ENCODE measurements at regions not wholly inside any gene's neighbourhood (a gene's known extent, or its start where the extent isn't known, plus 50 kb on each side); places are given as distances from the start of the nearest gene placed in this dataset.

DNA sequence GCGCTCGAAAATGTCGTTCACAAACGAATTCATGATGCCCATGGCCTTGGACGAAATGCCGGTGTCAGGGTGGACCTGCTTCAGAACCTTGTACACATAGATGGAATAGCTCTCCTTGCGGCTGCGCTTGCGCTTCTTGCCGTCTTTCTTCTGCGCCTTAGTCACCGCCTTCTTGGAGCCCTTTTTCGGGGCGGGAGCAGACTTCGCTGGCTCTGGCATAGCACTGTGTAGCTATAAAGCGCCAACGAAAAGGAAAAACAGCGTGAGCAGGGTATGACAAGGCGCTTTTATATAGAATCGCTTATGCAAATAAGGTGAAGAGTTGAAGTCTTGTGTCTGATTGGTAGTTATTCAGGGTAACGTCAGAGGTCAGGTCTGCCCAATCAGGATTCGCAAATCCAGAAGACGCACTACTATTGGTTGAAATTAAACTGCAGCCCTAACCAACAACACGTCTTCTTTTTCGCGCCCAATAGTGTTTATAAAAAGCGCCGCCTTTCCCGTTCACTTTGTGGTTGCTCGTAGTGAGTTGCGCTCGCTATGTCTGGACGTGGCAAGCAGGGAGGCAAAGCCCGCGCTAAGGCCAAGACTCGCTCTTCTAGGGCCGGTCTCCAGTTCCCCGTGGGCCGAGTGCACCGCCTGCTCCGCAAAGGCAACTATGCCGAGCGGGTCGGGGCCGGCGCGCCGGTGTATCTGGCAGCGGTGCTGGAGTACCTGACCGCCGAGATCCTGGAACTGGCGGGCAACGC is 114.8 kb upstream of the PRSS16 start:
- in situ Hi-C loops (cut with MboI; ENCODE audit: low sequenced_read_pairs): loop anchor here (25.0 kb wide), 1 partner anchor 970 kb away; a partner anchor contains a TSS

DNA sequence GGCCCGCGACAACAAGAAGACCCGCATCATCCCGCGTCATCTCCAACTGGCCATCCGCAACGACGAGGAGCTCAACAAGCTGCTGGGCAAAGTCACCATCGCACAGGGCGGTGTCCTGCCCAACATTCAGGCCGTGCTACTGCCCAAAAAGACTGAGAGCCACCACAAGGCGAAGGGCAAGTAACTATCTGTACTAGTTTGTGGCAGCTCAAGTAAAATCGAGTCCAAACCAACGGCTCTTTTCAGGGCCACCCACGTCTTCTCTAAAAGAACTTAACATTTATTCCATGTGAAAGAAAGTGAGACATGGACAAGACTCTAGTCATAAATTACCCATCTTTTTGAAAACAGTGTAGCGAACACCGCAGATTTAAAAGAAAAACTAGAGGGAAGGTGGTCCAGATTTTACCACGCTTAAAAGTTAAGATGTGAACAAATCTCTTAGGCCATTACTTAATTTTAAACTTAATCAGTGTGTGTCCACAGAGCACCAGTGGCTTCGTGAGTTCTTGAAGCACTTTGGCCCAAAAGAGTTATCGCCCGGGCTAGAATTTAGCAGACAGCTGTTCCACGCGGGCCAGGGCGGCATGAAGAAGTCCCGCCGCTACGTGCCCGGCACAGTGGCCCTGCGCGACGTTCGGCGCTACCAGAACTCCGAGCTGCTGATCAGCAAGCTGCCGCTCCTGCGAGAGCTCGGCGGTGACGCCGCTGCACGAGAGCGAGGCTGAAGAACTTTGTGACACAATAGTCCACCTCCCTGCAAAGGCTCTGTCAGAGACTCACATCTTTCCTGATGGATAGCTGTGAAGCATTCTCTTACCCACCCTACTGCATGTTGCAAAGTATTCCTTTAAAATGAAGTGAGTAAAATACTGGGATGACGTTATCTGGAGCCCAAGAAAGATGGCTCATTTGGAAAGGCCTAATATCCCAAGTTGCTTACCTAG is 113.9 kb upstream of the PRSS16 start:
- in situ Hi-C loops (cut with MboI; ENCODE audit: low sequenced_read_pairs): loop anchor here (25.0 kb wide), 1 partner anchor 971 kb away; a partner anchor contains a TSS

DNA sequence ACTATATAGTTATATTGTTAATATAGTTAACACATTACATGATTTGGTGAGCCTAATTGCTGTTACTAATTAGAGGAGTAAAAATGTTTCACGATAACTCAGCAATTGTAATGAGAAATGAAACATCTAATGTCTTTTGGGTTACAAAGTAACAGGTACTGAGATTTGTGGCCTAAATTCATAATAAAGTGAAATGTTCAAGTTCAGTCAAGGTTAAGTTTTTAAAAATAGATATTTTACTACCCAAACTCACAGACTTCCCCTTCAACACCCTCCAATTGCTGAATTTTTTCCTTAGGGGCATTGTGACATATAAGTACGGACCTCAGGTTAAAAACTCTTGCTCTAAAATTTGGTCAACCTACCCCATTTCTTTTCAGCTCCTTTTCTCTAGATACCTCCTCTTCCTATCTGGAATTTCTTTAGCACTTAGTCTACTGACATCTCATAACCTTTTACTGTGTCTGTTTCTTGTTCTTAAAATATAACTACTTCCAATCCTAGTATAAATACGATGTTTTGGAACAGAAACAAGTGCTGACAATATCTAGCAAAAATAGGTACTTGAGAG is 112.3 kb upstream of the PRSS16 start:
- in situ Hi-C loops (cut with MboI; ENCODE audit: low sequenced_read_pairs): loop anchor here (25.0 kb wide), 1 partner anchor 973 kb away; a partner anchor contains a TSS

DNA sequence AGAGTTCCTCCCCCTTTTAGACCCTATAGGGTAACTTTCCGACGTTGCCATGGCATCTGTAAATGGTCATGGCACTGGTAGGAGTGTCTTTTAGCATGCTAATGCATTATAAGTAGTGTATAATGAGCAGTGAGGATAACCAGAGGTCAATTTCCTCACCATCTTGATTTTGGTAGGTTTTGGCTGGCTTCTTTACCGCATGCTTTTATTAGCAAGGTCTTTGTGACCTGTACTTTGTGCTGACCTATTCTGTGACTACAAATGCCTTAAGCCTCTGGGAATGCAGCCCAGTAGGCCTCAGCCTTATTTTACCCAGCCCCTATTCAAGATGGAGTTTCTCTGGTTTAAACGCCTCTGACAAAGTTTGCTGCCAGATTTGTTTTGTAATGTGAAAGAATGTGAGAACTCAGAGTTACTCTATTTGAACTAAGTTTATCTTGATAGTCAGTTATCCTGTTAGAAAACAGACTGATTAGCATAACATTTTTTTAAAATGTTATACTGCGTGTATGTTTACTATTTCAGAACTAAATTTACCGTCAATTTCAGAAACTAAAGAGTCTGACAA is 111.3 kb upstream of the PRSS16 start:
- in situ Hi-C loops (cut with MboI; ENCODE audit: low sequenced_read_pairs): loop anchor here (25.0 kb wide), 1 partner anchor 974 kb away; a partner anchor contains a TSS

DNA sequence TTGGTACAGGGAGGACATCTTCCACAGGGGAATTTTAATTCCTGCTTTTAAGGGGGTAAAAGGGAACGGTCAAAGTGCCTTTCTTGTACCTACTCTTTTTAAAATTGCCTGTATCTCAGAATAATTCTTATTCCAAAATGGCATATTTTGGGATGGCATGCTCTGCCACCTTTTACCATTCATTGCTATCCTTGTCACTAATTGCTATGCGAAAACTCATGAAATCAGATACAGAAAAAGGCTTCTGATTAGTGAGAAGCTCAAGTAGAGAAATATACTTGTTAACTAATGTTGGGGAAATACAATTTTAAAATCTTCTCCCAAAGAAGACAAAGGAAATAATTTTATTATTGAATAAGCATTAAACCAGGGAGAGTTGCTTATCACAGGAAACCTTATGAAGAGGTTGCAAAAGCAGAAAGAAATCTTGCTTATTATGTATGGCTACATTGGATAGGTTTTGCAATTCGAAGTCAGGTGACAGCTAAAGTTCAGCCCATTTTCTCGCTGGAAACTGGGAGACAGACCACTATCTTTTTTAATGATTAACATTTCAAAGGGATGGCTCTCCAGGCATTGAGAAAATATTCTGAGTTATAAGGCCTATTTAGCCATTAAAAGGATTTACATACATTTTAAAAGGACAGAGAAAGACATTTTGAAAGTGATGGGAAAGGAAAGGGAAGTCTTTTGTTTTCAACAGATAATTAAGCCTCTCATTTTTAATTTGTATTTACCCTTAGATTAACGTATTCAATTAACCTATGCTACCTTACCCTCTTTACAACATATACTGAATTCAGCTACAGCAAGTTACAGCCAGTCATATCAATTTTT is 110.3 kb upstream of the PRSS16 start:
- in situ Hi-C loops (cut with MboI; ENCODE audit: low sequenced_read_pairs): loop anchor here (25.0 kb wide), 1 partner anchor 975 kb away; a partner anchor contains a TSS

DNA sequence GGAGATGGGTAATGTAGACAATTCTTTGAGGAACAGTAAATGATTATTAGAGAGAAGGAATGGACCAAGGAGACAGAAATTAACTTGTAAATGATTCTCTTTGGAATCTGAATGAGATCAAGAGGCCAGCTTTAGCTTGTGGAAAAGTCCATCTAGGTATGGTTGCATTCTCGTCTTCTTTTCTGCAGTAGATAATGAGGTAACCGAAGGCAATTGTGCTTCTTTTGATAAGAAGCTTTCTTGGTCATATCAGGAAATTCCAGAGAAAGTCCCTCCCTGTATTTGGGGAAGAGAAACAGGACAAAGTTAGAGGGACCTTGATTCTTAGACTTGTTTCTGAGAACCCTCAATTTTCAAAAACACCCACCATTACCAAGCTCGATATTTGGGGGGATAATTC is 109.1 kb upstream of the PRSS16 start:
- in situ Hi-C loops (cut with MboI; ENCODE audit: low sequenced_read_pairs): loop anchor here (25.0 kb wide), 1 partner anchor 976 kb away; a partner anchor contains a TSS

DNA sequence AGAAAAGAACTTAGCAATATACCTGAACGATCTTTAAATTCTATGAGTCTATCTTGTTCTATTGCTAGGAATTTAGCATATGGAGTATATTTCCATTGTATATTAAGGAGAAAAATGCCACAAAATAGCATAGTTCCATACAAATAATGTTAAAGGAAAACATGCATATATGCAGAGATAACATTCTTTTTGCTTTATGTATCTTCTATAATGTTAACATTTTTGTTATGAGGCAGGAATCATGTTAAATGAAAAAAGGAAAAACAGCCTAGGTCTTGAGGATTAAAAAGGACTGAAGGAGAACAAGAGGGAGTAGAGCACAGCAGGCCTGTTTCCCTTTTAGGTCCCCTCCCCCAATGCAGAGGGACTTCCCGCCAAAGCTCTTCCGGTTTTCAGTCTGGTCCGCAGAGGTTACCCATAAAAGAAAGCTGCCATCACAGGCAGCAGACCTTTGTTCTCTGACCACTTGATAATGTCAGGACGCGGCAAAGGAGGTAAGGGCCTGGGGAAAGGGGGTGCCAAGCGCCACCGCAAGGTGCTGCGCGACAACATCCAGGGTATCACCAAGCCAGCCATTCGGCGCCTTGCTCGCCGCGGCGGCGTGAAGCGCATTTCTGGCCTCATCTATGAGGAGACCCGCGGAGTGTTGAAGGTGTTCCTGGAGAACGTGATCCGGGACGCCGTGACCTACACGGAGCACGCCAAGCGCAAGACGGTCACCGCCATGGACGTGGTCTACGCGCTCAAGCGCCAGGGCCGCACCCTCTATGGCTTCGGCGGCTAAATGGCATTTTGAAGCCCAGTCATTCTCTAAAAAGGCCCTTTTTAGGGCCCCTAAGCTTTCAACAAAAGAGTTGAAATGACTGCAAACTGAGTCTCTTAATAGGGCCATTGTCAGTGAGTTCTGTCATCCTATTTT is 108.4 kb upstream of the PRSS16 start:
- in situ Hi-C loops (cut with MboI; ENCODE audit: low sequenced_read_pairs): loop anchor here (25.0 kb wide), 1 partner anchor 977 kb away; a partner anchor contains a TSS

DNA sequence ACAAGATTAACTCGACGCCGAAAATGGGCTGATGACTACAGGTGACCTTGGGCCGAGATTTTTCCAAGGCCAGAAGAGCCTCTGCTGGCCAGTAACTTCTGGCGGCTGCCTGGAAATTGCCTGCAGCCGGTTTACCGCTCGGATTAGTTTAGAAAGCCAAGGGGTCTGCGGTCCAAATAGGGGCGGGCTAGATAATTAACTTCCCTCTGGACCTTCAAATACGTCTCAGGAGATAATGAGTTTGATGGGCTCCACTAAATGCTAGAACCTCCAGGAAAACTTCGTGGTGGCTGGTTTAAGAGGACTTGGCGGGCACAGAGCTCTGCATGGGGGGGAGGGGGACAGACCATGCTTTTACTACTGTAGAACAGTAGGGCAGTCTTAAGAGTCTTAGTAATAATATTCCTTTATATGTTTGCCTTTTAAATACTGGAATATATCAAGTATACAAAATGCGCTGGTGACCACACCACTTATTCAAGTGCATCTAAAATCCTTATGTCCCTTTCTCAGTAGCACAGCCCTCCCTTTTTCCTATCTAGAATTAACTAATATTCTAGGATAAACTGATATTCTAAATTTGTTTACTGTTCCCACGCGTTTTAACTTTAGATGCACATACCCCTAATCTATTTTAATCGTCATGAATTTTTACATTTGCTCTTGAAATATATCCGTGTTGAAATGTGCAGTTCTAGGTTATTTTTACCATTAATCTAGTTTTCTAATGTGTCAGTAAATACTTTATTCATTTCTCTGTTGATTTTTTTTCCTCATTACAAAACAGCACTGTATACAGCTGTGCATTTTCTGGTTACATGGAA is 107.5 kb upstream of the PRSS16 start:
- in situ Hi-C loops (cut with MboI; ENCODE audit: low sequenced_read_pairs): loop anchor here (25.0 kb wide), 1 partner anchor 978 kb away; a partner anchor contains a TSS

DNA sequence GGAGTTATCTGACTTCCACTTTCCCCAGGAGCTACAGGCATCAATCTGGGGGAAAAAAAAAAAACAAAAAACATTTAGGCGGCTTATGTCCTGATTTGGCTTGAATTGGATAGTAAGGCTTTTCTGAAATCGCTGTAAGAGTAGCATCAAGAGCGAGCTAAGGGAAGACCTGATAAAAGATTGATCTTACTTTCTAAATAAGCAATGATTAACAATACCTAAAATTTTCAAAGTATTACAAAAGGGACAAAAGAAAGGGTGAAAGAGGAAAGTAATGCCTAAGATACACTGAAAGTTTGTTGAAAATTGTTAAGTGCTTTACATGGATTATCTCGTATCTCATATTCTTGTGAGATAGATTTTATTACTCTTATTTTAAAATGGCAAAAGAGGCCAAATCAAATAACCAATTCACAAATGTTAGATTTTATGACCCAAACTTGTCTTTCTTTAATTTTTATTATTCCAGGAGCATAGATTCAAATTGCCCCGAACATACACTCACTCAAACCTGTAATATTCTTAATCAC is 106.4 kb upstream of the PRSS16 start:
- in situ Hi-C loops (cut with MboI; ENCODE audit: low sequenced_read_pairs): loop anchor here (25.0 kb wide), 1 partner anchor 979 kb away; a partner anchor contains a TSS

DNA sequence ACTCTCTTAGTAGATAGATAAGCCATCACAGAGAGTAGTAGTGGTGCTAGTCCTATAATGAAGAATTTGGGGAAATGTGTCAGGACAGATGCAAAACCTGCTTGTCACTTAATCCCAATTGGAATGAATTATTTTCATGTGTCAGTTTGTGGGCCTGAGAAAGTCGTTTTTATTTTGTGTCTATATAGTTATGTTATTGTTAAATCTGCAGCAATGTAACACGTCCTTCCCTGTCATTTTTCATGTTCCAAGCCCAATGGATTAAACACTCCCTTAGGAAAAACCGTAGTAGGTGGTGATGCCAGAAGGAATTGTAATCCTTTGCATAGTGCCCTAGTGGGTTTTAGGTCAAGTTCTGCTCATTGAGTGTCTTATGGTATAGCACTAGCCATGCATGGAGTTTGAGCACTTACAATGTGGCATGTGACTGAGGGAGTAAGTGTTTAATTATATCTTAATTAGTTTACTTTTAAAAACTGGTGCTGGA is 105.9 kb upstream of the PRSS16 start:
- in situ Hi-C loops (cut with MboI; ENCODE audit: low sequenced_read_pairs): loop anchor here (25.0 kb wide), 1 partner anchor 979 kb away; a partner anchor contains a TSS

DNA sequence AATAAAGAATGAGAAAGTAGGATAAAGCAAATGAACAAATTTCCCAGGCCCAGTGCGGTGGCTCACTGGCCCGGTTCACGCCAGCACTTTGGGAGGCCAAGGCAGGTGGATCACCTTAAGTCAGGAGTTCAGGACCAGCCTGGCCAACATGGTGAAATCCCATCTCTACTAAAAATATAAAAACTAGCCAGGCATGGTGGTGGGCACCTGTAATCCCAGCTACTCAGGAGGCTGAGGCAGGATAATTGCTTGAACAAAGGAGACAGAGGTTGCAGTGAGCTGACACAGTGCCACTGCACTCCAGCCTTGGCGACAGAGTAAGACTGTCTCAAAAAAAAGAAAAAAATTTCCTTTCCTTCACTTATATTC is 104.5 kb upstream of the PRSS16 start:
- in situ Hi-C loops (cut with MboI; ENCODE audit: low sequenced_read_pairs): loop anchor here (25.0 kb wide), 1 partner anchor 981 kb away; a partner anchor contains a TSS

DNA sequence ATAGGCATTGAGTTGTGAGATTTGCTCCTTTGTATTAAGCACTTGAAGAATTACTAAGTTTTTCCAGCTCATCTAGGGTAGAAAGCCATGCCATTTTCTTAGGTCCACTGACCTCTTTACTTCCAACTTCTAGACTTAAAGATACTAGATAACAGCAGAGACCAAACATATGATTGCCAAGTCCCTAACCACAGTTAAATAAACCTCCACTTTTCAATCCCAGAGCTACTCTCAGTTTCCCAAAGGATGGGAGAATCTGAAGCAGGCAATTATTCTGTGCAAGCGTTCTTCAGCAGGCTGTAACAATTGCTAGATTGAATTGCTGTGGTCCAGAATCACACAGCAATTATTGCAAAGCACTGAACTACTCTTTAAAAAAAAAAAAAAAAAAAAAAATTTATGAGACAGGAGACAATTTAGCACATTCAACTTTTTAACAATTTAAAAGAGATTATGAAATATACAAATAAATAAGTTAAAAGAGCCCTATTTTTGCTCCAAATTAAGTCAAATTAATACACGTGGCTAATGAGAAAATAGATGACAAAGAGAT is 104.0 kb upstream of the PRSS16 start:
- in situ Hi-C loops (cut with MboI; ENCODE audit: low sequenced_read_pairs): loop anchor here (25.0 kb wide), 1 partner anchor 981 kb away; a partner anchor contains a TSS

DNA sequence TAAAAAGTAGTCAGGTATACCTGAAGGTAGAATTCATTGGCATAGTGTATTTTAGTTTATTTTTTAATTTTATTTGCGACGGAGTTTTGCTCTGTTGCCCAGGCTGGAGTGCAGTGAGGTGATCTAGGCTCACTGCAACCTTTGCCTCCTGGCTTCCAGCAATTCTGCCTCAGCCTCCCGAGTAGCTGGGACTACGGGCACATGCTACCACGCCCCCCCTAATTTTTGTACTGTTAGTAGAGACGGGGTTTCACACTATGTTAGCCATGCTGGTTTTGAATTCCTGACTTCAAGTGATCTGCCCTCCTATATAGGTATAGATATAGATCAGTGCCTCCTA is 102.8 kb upstream of the PRSS16 start:
- in situ Hi-C loops (cut with MboI; ENCODE audit: low sequenced_read_pairs): loop anchor here (25.0 kb wide), 1 partner anchor 982 kb away; a partner anchor contains a TSS

DNA sequence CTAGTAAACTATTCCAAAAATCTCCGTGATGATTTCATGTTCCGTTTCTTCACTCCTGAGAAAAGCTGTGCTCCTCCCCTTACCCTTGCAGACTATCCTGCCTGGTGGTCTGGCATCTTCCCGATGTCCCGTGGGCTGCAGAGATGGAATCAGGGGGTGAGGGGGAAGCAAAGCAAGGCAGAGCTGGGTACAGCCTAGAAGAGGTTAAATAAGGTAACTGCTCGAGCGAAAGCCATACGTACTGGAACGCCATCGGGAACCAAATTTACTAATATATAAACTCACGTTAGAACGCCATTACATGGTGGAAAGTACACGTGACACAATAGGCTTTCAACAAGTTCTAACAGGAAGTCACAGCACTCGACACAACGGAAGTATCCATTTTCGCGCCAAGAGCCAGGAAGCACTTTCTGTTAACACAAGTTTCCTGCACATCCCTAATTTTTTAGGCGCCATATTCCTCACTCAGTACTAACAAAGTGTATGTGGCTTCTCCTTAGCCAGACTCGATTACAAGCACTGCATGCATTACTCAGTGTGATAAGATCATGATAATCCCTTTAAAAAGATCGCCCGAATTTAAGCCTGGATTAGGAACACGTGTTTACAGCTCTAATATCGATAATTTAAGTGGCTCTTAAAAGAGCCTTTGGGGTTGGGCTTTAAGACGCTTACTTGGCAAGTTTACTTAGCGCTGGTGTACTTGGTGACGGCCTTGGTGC is 101.6 kb upstream of the PRSS16 start:
- in situ Hi-C loops (cut with MboI; ENCODE audit: low sequenced_read_pairs): loop anchor here (25.0 kb wide), 1 partner anchor 984 kb away; a partner anchor contains a TSS

DNA sequence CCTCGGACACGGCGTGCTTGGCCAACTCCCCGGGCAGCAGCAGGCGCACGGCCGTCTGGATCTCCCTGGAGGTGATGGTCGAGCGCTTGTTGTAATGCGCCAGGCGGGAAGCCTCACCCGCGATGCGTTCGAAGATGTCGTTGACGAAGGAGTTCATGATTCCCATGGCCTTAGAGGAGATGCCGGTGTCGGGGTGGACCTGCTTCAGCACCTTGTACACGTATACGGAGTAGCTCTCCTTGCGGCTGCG is 101.1 kb upstream of the PRSS16 start:
- in situ Hi-C loops (cut with MboI; ENCODE audit: low sequenced_read_pairs): loop anchor here (25.0 kb wide), 1 partner anchor 984 kb away; a partner anchor contains a TSS

DNA sequence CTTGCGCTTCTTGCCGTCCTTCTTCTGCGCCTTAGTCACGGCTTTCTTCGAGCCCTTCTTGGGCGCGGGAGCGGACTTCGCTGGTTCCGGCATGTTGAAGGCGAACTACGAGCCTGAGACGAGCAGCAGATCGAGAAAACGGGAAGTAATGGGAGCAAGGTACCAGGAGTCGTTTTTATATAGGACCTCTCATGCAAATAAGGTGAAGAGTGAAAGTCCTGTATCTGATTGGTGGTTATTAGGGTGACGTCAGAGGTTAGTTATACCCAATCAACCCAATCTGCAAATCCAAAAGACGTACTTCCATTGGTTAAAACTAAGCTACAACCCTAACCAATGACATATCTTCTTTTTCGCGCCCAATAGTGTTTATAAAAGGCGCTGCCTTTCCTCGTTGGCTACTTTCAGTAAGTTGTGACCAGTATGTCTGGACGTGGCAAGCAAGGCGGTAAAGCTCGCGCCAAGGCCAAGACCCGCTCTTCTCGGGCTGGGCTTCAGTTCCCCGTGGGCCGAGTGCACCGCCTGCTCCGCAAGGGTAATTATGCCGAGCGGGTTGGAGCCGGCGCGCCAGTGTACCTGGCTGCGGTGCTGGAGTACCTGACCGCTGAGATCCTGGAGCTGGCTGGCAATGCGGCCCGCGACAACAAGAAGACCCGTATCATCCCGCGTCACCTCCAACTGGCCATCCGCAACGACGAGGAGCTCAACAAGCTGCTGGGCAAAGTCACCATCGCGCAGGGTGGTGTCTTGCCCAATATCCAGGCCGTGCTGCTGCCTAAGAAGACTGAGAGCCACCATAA is 100.6 kb upstream of the PRSS16 start:
- in situ Hi-C loops (cut with MboI; ENCODE audit: low sequenced_read_pairs): loop anchor here (25.0 kb wide), 1 partner anchor 985 kb away; a partner anchor contains a TSS

Data from HL-60/S4 treated with phorbol 12-myristate 13-acetate at 8.2 ng/mL for 4 days and 3 days (cell line).